Upper lobe of left lung (tissue), 4 donors: ENCODE measurements at regions not wholly inside any gene's neighbourhood (a gene's known extent, or its start where the extent isn't known, plus 50 kb on each side); places are given as distances from the start of the nearest gene placed in this dataset.

Source experiments
- POLR2A ChIP-seq, 4 donors: fragments of 450-650 bp; IDR thresholded peaks; one replicate each; pipeline ENCODE4 v1.5.1; 2016 to 2017; ENCODE audit warnings: antibody characterized with exemption in 4 of 4, mild to moderate bottlenecking in 2 of 4
- TF ChIP-seq, protein P1 (sequence below), 6 experiments: fragments of 450-650 bp in 4 of 6; fragments of 200-600 bp in 2 of 6; sonication (generic) in 2 of 6; IDR thresholded peaks; one replicate each; pipeline ENCODE4 v1.5.1; 2016 to 2019; ENCODE audit warnings: antibody characterized with exemption in 6 of 6

GRCh38 chr13:74867460-74867859, 614.5 kb downstream of the TBC1D4 start:
- TF ChIP-seq, protein P1, sequence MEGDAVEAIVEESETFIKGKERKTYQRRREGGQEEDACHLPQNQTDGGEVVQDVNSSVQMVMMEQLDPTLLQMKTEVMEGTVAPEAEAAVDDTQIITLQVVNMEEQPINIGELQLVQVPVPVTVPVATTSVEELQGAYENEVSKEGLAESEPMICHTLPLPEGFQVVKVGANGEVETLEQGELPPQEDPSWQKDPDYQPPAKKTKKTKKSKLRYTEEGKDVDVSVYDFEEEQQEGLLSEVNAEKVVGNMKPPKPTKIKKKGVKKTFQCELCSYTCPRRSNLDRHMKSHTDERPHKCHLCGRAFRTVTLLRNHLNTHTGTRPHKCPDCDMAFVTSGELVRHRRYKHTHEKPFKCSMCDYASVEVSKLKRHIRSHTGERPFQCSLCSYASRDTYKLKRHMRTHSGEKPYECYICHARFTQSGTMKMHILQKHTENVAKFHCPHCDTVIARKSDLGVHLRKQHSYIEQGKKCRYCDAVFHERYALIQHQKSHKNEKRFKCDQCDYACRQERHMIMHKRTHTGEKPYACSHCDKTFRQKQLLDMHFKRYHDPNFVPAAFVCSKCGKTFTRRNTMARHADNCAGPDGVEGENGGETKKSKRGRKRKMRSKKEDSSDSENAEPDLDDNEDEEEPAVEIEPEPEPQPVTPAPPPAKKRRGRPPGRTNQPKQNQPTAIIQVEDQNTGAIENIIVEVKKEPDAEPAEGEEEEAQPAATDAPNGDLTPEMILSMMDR (IDR thresholded peaks at IDR 0.05) = no peak
- TF ChIP-seq POLR2A (IDR thresholded peaks at IDR 0.05) = no peak
